ENCODE measurements at regions not wholly inside any gene's neighbourhood (a gene's known extent, or its start where the extent isn't known, plus 50 kb on each side); places are given as distances from the start of the nearest gene placed in this dataset.

DNA sequence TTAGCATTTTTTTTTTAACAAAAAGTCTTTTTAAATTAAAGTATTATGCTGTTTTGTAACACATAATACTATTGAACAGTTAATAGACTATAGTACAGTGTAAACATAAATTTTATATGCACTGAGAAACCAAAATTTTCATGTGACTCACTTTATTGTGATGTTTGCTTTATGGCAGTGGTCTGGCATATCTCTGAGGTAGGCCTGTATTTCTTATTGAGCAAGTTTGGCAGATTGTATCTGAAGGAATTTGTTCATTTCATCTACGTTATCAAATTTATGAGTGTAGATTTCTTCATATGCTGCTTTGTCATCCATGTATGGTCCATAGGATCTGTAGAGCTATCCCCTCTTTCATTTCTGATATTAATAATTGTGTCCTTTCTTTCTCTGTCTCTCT, 78.8 kb upstream of the PDE3A start:
- DNase-seq: no peak

- DNase-seq: no peak
Measured at GRCh38 chr12:20300457-20300856, 67.9 kb upstream of the PDE3A start.

DNA sequence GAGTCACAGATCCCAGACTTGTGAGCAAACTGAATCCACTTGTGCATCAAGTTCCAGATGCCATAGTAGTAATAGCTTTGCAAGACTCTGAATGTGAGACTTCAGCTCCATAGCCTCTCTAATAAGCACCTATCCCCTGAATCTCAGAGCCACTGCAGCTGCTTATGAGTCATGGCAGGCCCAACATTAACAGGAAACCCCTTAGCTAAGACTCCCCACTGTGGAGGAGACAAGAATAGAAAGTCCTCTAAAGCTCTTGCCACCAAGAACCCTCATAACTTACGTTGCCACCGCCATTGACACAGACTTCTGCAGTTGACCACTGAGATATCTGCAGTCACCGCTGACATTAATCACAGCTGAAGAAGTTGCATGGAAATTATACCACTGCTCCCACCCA, 62.9 kb upstream of the PDE3A start:
- DNase-seq: no peak

GRCh38 chr12:20309504-20310148, 58.7 kb upstream of the PDE3A start:
- DNase-seq: no peak

GRCh38 chr12:20314328-20314727, 54.0 kb upstream of the PDE3A start:
- no peak for DNase-seq

- DNase-seq: no peak
Measured at GRCh38 chr12:20317554-20317953, 50.8 kb upstream of the PDE3A start.
